Stomach (tissue), 8 donors: ENCODE measurements at regions not wholly inside any gene's neighbourhood (a gene's known extent, or its start where the extent isn't known, plus 50 kb on each side); places are given as distances from the start of the nearest gene placed in this dataset.

Experiments used
- DNase-seq, 2 donors: peaks; one replicate each; pipeline versions ENCODE4 v3.0.0 to v3.0.0-alpha.2; 2013 to 2019
- H3K27ac ChIP-seq, 5 donors: fragments of 200-600 bp in 4 of 5; sonication (generic) in 4 of 5; one replicate each; pipeline ENCODE4 v1.5.1; 2013 to 2019; ENCODE audit warnings: mild to moderate bottlenecking in 1 of 5, moderate library complexity in 1 of 5
- H3K27me3 ChIP-seq, 3 donors: fragments of 200-600 bp; sonication (generic); one replicate each; pipeline ENCODE4 v1.5.1; 2017 to 2019; ENCODE audit warnings: mixed run types in 1 of 3
- H3K36me3 ChIP-seq, 4 donors: fragments of 200-600 bp; sonication (generic); 1 replicate in 3 of 4; 2 replicates in 1 of 4; pipeline ENCODE4 v1.5.1; 2016 to 2019
- H3K4me1 ChIP-seq, 4 donors: fragments of 200-600 bp; sonication (generic); one replicate each; pipeline ENCODE4 v1.5.1; 2016 to 2019
- H3K4me3 ChIP-seq, 4 donors: fragments of 200-600 bp; sonication (generic) in 3 of 4; one replicate each; pipeline ENCODE4 v1.5.1; 2016 to 2019; ENCODE audit warnings: mild to moderate bottlenecking in 1 of 4
- H3K9me3 ChIP-seq, 4 donors: fragments of 200-600 bp; sonication (generic); one replicate each; pipeline ENCODE4 v1.5.1; 2016 to 2019
- CTCF ChIP-seq, 7 experiments: fragments of 450-650 bp in 4 of 7; fragments of 200-600 bp in 3 of 7; sonication (generic) in 3 of 7; IDR thresholded peaks; one replicate each; pipeline ENCODE4 v1.5.1; 2016 to 2019; ENCODE audit warnings: antibody characterized with exemption in 7 of 7, control low read depth in 2 of 7, mild to moderate bottlenecking in 1 of 7
- EP300 ChIP-seq: sonication (generic); formaldehyde crosslinking; IDR thresholded peaks from one replicate; pipeline ENCODE4 v1.6.1; 2017; ENCODE audit warnings: antibody characterized with exemption
- POLR2A ChIP-seq, 4 donors: fragments of 450-650 bp; IDR thresholded peaks; one replicate each; pipeline ENCODE4 v1.6.1; 2016; ENCODE audit warnings: antibody characterized with exemption in 4 of 4, control low read depth in 2 of 4, mild to moderate bottlenecking in 1 of 4, moderate library complexity in 1 of 4
- POLR2AphosphoS5 ChIP-seq, 3 donors: sonication (generic); formaldehyde crosslinking; IDR thresholded peaks; one replicate each; pipeline ENCODE4 v1.6.1; 2016; ENCODE audit warnings: antibody characterized with exemption in 3 of 3
- WGBS, 5 donors: extraction: QIAGEN DNeasy Blood & Tissue Kit in 3 of 5; methylation state at CpG; one replicate each; pipeline versions ENCODE4 v1.1.5 to v1.1.7; 2013 to 2018; 5-methylcytosine and 5-hydroxymethylcytosine counted together
- intact Hi-C: fragments of 100-400 bp; cut with DNase I; formaldehyde crosslinking; loops from one replicate; pipeline ENCODE4 v1.15.1; 2023; ENCODE audit warnings: low total_unique reads
- donor health status: healthy with polysubstance abuse.
- donor health status: Bipolar disorder and iron deficiency.
- donor health status: healthy.

GRCh38 chr6:47111685-47112084 is 69.6 kb upstream of the ADGRF1 start:
- H3K27me3 ChIP-seq: no peaks in the 10 kb centered on the region
- no peaks in the 10 kb centered on the region for H3K9me3 ChIP-seq
- TF ChIP-seq POLR2AphosphoS5 (IDR thresholded peaks at IDR 0.05): no peak
- TF ChIP-seq EP300: no peak
- TF ChIP-seq POLR2A (IDR thresholded peaks at IDR 0.05): no peak
- TF ChIP-seq CTCF (IDR thresholded peaks at IDR 0.05): no peak
- peaks cover 0 to 18% (median 0%) of the 10 kb centered on the region in 4 donors for H3K4me1 ChIP-seq
- H3K36me3 ChIP-seq: no peaks in the 10 kb centered on the region
- H3K4me3 ChIP-seq: no peak overlapping the region
- 24 to 48% (median 30%) methylated on average over 1 of the region's 1 CpG for WGBS, 5 donors
- DNase-seq: peak in 1 of 2 donors; percentile 59
- intact Hi-C loops: no loop called here
- H3K27ac ChIP-seq: no peak overlapping the region

GRCh38 chr6:47109281-47109680 is 67.1 kb upstream of the ADGRF1 start:
- intact Hi-C loops: no loop called here
- Histone ChIP-seq H3K36me3 (no peaks in the 10 kb centered on the region), H3K4me3 (no peak overlapping the region), H3K9me3 (no peaks in the 10 kb centered on the region), H3K27ac (no peak overlapping the region), H3K27me3 (no peaks in the 10 kb centered on the region), H3K4me1 (peaks cover 0 to 27% (median 0%) of the 10 kb centered on the region in 4 donors)
- no peak for TF ChIP-seq POLR2AphosphoS5 (IDR thresholded peaks at IDR 0.05)
- TF ChIP-seq POLR2A (IDR thresholded peaks at IDR 0.05): no peak
- no peak for TF ChIP-seq CTCF (IDR thresholded peaks at IDR 0.05)
- TF ChIP-seq EP300: no peak
- DNase-seq: peak in 1 of 2 donors; percentile 36
- 84 to 90% (median 84%) methylated on average over 2 of the region's 2 CpGs for WGBS, 5 donors

- no peak for TF ChIP-seq EP300
- no peak for TF ChIP-seq CTCF (IDR thresholded peaks at IDR 0.05)
- no peak for TF ChIP-seq POLR2A (IDR thresholded peaks at IDR 0.05)
- no peak for TF ChIP-seq POLR2AphosphoS5 (IDR thresholded peaks at IDR 0.05)
- intact Hi-C loops: no loop called here
- no peaks in the 10 kb centered on the region for H3K27me3 ChIP-seq
- H3K36me3 ChIP-seq: no peaks in the 10 kb centered on the region
- H3K4me3 ChIP-seq: no peak overlapping the region
- no peaks in the 10 kb centered on the region for H3K9me3 ChIP-seq
- 49 to 57% (median 52%) methylated on average over 3 of the region's 3 CpGs for WGBS, 5 donors
- peak in 1 of 2 donors; percentile 23 for DNase-seq
- H3K27ac ChIP-seq: no peak overlapping the region
- peaks cover 0 to 27% (median 0%) of the 10 kb centered on the region in 4 donors for H3K4me1 ChIP-seq
Measured at GRCh38 chr6:47106721-47107197, 64.6 kb upstream of the ADGRF1 start.

GRCh38 chr6:47106216-47106615 is 64.1 kb upstream of the ADGRF1 start:
- H3K27me3 ChIP-seq: no peaks in the 10 kb centered on the region
- TF ChIP-seq CTCF (IDR thresholded peaks at IDR 0.05): no peak
- no peak for TF ChIP-seq EP300
- TF ChIP-seq POLR2A (IDR thresholded peaks at IDR 0.05): no peak
- no peak for TF ChIP-seq POLR2AphosphoS5 (IDR thresholded peaks at IDR 0.05)
- intact Hi-C loops: no loop called here
- H3K27ac ChIP-seq: no peak overlapping the region
- 52 to 85% (median 74%) methylated on average over 3 of the region's 3 CpGs for WGBS, 5 donors
- no peaks in the 10 kb centered on the region for H3K9me3 ChIP-seq
- H3K4me3 ChIP-seq: no peak overlapping the region
- peaks cover 0 to 24% (median 0%) of the 10 kb centered on the region in 4 donors for H3K4me1 ChIP-seq
- H3K36me3 ChIP-seq: no peaks in the 10 kb centered on the region
- DNase-seq: no peak
